Transverse colon (tissue), 4 donors: ENCODE measurements at regions not wholly inside any gene's neighbourhood (a gene's known extent, or its start where the extent isn't known, plus 50 kb on each side); places are given as distances from the start of the nearest gene placed in this dataset.

Experiments
- DNase-seq: peaks from one replicate; pipeline ENCODE4 v3.0.0-alpha.2; 2019
- H3K27ac ChIP-seq, 4 donors: fragments of 200-600 bp; sonication (generic); 2 replicates each; pipeline ENCODE4 v1.5.1; 2016 to 2018; ENCODE audit warnings: inconsistent platforms in 4 of 4
- H3K27me3 ChIP-seq: fragments of 200-600 bp; sonication (generic); 2 replicates; pipeline ENCODE4 v1.5.1; 2017; ENCODE audit warnings: inconsistent platforms
- H3K36me3 ChIP-seq, 4 donors: fragments of 200-600 bp; sonication (generic); 2 replicates each; pipeline ENCODE4 v1.5.1; 2017 to 2019; ENCODE audit warnings: inconsistent platforms in 4 of 4
- H3K4me1 ChIP-seq, 4 donors: fragments of 200-600 bp; sonication (generic); 2 replicates each; pipeline ENCODE4 v1.5.1; 2017 to 2020; ENCODE audit warnings: inconsistent platforms in 4 of 4
- H3K4me3 ChIP-seq, 4 donors: fragments of 200-600 bp; sonication (generic); 1 replicate in 1 of 4; 2 replicates in 3 of 4; pipeline versions ENCODE4 v1.5.1 to v1.6.1; 2017 to 2019; ENCODE audit warnings: inconsistent platforms in 4 of 4
- H3K9me3 ChIP-seq, 2 donors: fragments of 200-600 bp; sonication (generic); 2 replicates each; pipeline ENCODE4 v1.5.1; 2017 to 2019; ENCODE audit warnings: inconsistent platforms in 2 of 2
- EP300 ChIP-seq: sonication (generic); formaldehyde crosslinking; IDR thresholded peaks from one replicate; pipeline ENCODE4 v1.6.1; 2017; ENCODE audit warnings: antibody characterized with exemption, low read depth
- POLR2A ChIP-seq: fragments of 450-650 bp; IDR thresholded peaks from one replicate; pipeline ENCODE4 v1.6.1; 2016; ENCODE audit warnings: antibody characterized with exemption, mild to moderate bottlenecking, moderate library complexity
- POLR2AphosphoS5 ChIP-seq, 3 donors: sonication (generic); formaldehyde crosslinking; IDR thresholded peaks; one replicate each; pipeline ENCODE4 v1.6.1; 2016; ENCODE audit warnings: antibody characterized with exemption in 3 of 3
- WGBS, 2 donors: methylation state at CpG; one replicate each; pipeline ENCODE4 v1.1.5; 2018; ENCODE audit warnings: low coverage in 1 of 2; 5-methylcytosine and 5-hydroxymethylcytosine counted together
- in situ Hi-C, 4 donors: fragments of 200-750 bp; cut with MboI; loops; one replicate each; pipeline versions ENCODE4 v1.15.0 to v1.15.1; 2017; ENCODE audit warnings: low sequenced_read_pairs in 3 of 4, low pct_ligation_motif_present in 1 of 4, low pct_unique_long_range_greater_than_20kb in 1 of 4
- intact Hi-C: fragments of 100-400 bp; cut with DNase I; formaldehyde crosslinking; loops from one replicate; pipeline ENCODE4 v1.15.1; 2023; ENCODE audit warnings: low total_unique reads
- TF ChIP-seq, protein P1 (sequence below), 5 experiments: fragments of 200-600 bp in 3 of 5; fragments of 450-650 bp in 2 of 5; sonication (generic) in 3 of 5; IDR thresholded peaks; 1 replicate in 2 of 5; 2 replicates in 3 of 5; pipeline ENCODE4 v1.5.1; 2016 to 2017; ENCODE audit warnings: antibody characterized with exemption in 5 of 5, inconsistent platforms in 3 of 5, mild to moderate bottlenecking in 2 of 5, moderate library complexity in 1 of 5

DNA sequence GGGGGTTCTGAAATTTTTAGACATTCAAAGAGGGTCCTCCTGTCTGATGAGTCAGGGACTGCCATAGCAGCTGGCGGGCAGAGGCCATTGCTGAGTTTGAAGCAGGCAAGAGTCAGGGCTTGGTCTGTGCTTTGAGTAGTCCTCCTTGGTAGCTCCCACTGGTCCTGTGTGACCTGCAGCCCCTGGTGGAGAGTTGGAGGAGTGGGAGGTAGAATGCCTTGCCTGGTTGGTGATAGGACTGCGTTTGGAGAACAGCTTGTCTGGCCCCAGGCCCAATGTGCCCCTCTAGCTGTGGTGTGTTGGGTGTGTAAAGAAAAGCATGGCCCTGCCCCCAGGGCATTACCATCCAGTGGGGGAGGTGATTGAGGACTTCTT, 116.7 kb downstream of the BEGAIN start:
- H3K9me3 ChIP-seq, result no peaks in the 10 kb centered on the region
- intact Hi-C loops, result no loop called here
- TF ChIP-seq, protein P1, sequence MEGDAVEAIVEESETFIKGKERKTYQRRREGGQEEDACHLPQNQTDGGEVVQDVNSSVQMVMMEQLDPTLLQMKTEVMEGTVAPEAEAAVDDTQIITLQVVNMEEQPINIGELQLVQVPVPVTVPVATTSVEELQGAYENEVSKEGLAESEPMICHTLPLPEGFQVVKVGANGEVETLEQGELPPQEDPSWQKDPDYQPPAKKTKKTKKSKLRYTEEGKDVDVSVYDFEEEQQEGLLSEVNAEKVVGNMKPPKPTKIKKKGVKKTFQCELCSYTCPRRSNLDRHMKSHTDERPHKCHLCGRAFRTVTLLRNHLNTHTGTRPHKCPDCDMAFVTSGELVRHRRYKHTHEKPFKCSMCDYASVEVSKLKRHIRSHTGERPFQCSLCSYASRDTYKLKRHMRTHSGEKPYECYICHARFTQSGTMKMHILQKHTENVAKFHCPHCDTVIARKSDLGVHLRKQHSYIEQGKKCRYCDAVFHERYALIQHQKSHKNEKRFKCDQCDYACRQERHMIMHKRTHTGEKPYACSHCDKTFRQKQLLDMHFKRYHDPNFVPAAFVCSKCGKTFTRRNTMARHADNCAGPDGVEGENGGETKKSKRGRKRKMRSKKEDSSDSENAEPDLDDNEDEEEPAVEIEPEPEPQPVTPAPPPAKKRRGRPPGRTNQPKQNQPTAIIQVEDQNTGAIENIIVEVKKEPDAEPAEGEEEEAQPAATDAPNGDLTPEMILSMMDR (IDR thresholded peaks at IDR 0.05), result no peak
- no peak for TF ChIP-seq POLR2A
- TF ChIP-seq POLR2AphosphoS5 (IDR thresholded peaks at IDR 0.05), result no peak
- TF ChIP-seq EP300, result no peak
- H3K27me3 ChIP-seq, result no peaks in the 10 kb centered on the region
- no peak overlapping the region for H3K27ac ChIP-seq
- H3K4me1 ChIP-seq, result no peaks in the 10 kb centered on the region
- no peak overlapping the region for H3K4me3 ChIP-seq
- DNase-seq, result no peak
- WGBS, 2 donors, result 91% methylated on average over 2 of the region's 2 CpGs; no CpG with 5 or more reads in 1 of the 2 donors
- H3K36me3 ChIP-seq, result no peaks in the 10 kb centered on the region
- in situ Hi-C loops, result no loop called here

DNA sequence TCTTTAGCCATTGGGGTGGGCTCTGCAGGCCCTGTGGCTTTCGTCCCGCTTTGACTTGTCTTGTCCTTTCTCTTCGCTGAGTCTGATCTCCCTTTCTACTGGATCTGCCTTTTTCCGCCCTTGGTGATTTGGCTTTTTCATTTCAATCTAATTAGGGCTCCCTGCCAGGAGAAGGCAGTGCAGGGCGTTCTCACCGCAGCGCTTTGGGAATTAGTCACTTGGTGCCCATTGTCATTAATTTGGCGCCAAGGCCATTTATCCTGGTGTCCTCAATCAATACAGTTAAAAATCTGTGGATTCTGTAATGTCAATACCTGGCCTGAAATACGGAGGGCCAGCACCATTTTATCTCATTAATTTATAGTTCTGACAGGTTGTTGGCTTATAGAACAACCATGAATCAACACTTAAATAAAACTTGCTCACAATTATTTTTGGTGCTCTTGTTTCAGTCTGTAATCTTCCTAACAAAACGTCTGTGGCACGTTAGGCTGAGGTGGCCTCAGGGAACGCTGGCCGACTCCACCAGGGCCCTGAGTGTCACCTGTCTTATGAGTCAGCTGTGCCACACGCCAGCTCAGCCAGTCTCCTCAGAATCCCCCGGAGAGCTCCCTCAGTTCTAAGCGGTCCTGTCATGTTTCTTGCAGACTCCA, 115.7 kb downstream of the BEGAIN start:
- WGBS, 2 donors, result 83 to 86% methylated on average over 10 to 16 of the region's 16 CpGs
- in situ Hi-C loops, result no loop called here
- TF ChIP-seq EP300 (no peak), POLR2AphosphoS5 (IDR thresholded peaks at IDR 0.05) (no peak), POLR2A (no peak)
- TF ChIP-seq, protein P1 (IDR thresholded peaks at IDR 0.05), result no peak
- H3K36me3 ChIP-seq, result no peaks in the 10 kb centered on the region
- H3K4me3 ChIP-seq, result no peak overlapping the region
- DNase-seq, result no peak
- H3K27me3 ChIP-seq, result no peaks in the 10 kb centered on the region
- peaks cover 0 to 2% (median 0%) of the 10 kb centered on the region in 4 donors for H3K4me1 ChIP-seq
- intact Hi-C loops, result loop anchor here (2.0 kb wide), 1 partner anchor 25 kb away; no protein-coding TSS in a partner anchor
- no peak overlapping the region for H3K27ac ChIP-seq
- no peaks in the 10 kb centered on the region for H3K9me3 ChIP-seq

DNA sequence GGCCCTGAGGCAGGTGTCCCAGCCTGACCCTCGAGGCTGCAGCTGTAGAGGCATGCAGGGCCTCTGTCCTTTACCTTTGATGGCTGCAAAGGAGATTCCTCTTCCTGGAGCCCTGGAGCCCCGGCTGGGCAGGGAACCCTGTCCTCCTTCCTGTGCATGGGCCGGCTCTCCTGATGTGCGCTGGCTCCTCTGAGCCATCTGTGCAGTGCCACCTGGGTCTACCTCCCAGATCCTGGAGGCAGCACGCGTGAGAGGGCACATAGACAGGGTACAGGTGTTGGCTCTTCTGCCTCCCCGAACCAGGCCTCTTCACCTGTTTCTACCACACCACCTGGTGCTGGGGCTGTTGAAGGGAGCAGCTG, 115.1 kb downstream of the BEGAIN start:
- Histone ChIP-seq H3K27ac (no peak overlapping the region), H3K27me3 (no peaks in the 10 kb centered on the region), H3K4me1 (peaks cover 0 to 4% (median 0%) of the 10 kb centered on the region in 4 donors), H3K36me3 (no peaks in the 10 kb centered on the region), H3K4me3 (no peak overlapping the region), H3K9me3 (no peaks in the 10 kb centered on the region)
- 80% methylated on average over 7 of the region's 7 CpGs; no CpG with 5 or more reads in 1 of the 2 donors for WGBS, 2 donors
- no peak for DNase-seq
- intact Hi-C loops, result loop anchor here (2.0 kb wide), 1 partner anchor 25 kb away; no protein-coding TSS in a partner anchor
- in situ Hi-C loops, result no loop called here
- TF ChIP-seq EP300 (no peak), POLR2AphosphoS5 (IDR thresholded peaks at IDR 0.05) (no peak), POLR2A (no peak)
- TF ChIP-seq, protein P1 (IDR thresholded peaks at IDR 0.05), result no peak

DNA sequence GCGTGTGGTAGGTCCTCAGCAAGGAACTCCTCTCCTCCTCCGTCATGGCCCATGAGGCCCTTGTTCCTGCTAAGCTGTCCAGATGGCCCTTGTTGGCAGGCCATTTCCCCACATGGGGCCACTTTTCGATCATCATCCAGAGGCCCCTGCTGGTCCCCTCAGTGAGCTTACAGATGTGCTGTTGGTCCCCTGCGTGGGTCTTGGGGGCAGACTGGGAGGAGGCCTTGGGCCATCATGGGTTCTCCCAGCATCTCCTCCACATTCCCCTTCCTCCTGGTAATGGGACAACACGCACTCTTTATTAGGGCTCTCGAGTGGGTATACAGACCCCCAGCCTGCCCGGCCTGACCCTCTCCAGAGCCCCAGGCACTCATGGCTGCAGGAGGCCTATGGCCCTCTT, 114.7 kb downstream of the BEGAIN start:
- in situ Hi-C loops, result no loop called here
- intact Hi-C loops, result loop anchor here (2.0 kb wide), 1 partner anchor 24 kb away; no protein-coding TSS in a partner anchor
- Histone ChIP-seq H3K36me3 (no peaks in the 10 kb centered on the region), H3K27ac (no peak overlapping the region), H3K4me1 (peaks cover 0 to 4% (median 0%) of the 10 kb centered on the region in 4 donors), H3K9me3 (no peaks in the 10 kb centered on the region), H3K4me3 (no peak overlapping the region), H3K27me3 (no peaks in the 10 kb centered on the region)
- no peak for DNase-seq
- TF ChIP-seq POLR2A (no peak), EP300 (no peak), POLR2AphosphoS5 (IDR thresholded peaks at IDR 0.05) (no peak)
- TF ChIP-seq, protein P1 (IDR thresholded peaks at IDR 0.05), result no peak
- 97% methylated on average over 7 of the region's 7 CpGs; no CpG with 5 or more reads in 1 of the 2 donors for WGBS, 2 donors
